Stimulated activated CD8-positive, alpha-beta memory T cell treated with anti-CD3 and anti-CD28 coated beads, Interleukin-4, amount 100 ng/mL, for 4 hours (primary cell): ENCODE measurements at regions not wholly inside any gene's neighbourhood (a gene's known extent, or its start where the extent isn't known, plus 50 kb on each side); places are given as distances from the start of the nearest gene placed in this dataset.

Source experiments
- DNase-seq, 2 donors: peaks; one replicate each; pipeline ENCODE4 v3.0.0-alpha.2; 2020; ENCODE audit warnings: low read depth in 2 of 2, low spot score in 1 of 2

- no peak for DNase-seq
Measured at GRCh38 chr3:41026394-41027177, 172.7 kb upstream of the CTNNB1 start.

GRCh38 chr3:41029356-41029755, 169.9 kb upstream of the CTNNB1 start:
- DNase-seq = no peak

- DNase-seq = no peak
Measured at GRCh38 chr3:41030220-41030619, 169.1 kb upstream of the CTNNB1 start.

GRCh38 chr3:41031401-41031800, 167.9 kb upstream of the CTNNB1 start:
- DNase-seq = no peak

- no peak for DNase-seq
Measured at GRCh38 chr3:41033956-41034519, 165.3 kb upstream of the CTNNB1 start.

- no peak for DNase-seq
Measured at GRCh38 chr3:41035456-41036022, 163.8 kb upstream of the CTNNB1 start.

- DNase-seq = no peak
Measured at GRCh38 chr3:41037651-41038334, 161.5 kb upstream of the CTNNB1 start.

- DNase-seq = no peak
Measured at GRCh38 chr3:41040256-41040655, 159.0 kb upstream of the CTNNB1 start.

GRCh38 chr3:41041462-41041861, 157.8 kb upstream of the CTNNB1 start:
- no peak for DNase-seq

GRCh38 chr3:41041899-41042298, 157.4 kb upstream of the CTNNB1 start:
- DNase-seq = no peak

GRCh38 chr3:41044523-41044922, 154.8 kb upstream of the CTNNB1 start:
- DNase-seq = no peak

- no peak for DNase-seq
Measured at GRCh38 chr3:41045491-41045890, 153.8 kb upstream of the CTNNB1 start.

- DNase-seq = no peak
Measured at GRCh38 chr3:41050144-41050543, 149.2 kb upstream of the CTNNB1 start.

- no peak for DNase-seq
Measured at GRCh38 chr3:41053220-41053619, 146.1 kb upstream of the CTNNB1 start.

GRCh38 chr3:41060106-41060505, 139.2 kb upstream of the CTNNB1 start:
- DNase-seq = no peak

GRCh38 chr3:41064070-41064469, 135.2 kb upstream of the CTNNB1 start:
- DNase-seq = no peak

- no peak for DNase-seq
Measured at GRCh38 chr3:41064526-41064925, 134.8 kb upstream of the CTNNB1 start.

- DNase-seq = no peak
Measured at GRCh38 chr3:41065340-41065739, 134.0 kb upstream of the CTNNB1 start.

GRCh38 chr3:41073190-41073589, 126.1 kb upstream of the CTNNB1 start:
- no peak for DNase-seq

GRCh38 chr3:41075975-41076374, 123.3 kb upstream of the CTNNB1 start:
- no peak for DNase-seq

GRCh38 chr3:41076399-41076798, 122.9 kb upstream of the CTNNB1 start:
- no peak for DNase-seq

GRCh38 chr3:41080141-41080540, 119.2 kb upstream of the CTNNB1 start:
- no peak for DNase-seq
